ENCODE measurements at regions not wholly inside any gene's neighbourhood (a gene's known extent, or its start where the extent isn't known, plus 50 kb on each side); places are given as distances from the start of the nearest gene placed in this dataset.
A peak's percentile ranks its signal among the peaks of the same experiment; 100 is the strongest.

DNA sequence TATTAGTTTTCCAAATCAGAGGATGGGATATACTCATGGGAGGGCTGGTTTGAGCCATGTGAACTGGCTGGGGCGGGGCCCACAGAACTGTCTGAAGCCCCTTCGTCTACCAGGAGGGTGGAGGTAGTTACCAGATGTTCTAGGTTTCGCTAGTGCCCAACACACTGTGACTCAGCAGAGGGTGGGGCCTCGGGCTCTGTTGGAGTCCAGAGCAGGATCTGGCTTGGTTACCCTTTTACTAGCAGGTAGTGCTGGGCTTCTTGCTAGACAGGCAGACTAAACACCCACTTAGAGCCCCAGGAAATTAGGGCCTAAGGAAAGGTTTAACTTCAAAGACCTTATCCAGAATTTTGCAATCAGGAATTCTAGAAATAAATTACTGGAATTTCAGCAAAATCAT, 56.2 kb upstream of the CHRDL1 start:
- peak; percentile 3 for DNase-seq

DNA sequence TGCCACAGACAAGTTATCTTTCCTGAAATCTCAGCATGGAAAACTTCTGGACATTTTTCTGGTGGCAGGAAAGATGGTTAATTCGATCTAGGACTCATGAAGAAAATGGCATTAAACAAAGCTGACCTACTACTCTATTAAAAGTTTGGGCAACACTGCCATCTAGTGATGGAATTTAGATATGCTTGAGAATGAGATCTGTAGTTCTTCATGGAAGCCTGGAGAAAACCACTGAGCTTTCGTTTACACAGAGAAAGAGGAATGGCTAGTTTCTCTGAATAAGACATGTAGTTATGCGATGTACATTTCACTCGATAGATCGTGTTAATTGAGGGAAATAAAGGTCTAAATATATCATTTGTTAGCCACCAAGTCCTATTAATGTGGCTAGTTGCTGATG, 51.7 kb upstream of the CHRDL1 start:
- peak; percentile 55 for DNase-seq

DNA sequence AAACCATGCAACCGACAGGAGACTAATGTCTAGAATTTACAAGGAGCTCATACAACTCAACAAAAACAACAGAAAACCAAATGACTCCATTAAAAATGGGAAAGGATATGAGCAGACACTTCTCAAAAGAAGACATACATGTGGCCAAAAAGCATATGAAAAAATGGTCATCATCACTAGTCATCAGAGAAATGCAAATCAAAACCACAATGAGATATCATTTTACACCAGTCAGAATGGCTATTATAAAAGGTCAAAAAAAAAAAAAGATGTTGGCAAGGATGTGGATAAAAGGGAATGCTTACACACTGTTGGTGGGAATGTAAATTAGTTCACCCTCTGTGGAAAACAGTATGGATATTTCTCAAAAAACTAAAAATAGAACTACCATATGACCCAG, 50.5 kb upstream of the CHRDL1 start:
- DNase-seq: peak; percentile 23

All from fibroblast of upper back skin (primary cell).